ENCODE measurements at regions not wholly inside any gene's neighbourhood (a gene's known extent, or its start where the extent isn't known, plus 50 kb on each side); places are given as distances from the start of the nearest gene placed in this dataset.

DNA sequence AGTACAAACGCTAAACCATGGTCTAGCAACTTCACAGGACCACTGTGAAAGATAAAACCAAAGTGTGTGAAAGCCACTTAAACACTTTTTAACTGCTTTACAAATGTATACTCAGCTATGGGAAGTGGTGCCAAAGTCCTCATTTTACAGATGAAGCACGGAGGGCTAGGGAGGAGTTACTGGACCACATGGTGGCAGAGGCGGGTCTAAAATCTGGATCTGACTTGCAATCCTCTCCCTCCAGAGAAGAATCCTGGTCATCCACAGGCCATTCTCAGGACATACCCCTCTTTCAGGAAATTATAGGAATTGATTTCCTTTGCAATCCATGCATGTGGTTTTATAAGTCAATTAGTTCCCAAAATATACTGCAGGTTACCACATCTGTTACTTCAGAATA is 84.6 kb upstream of the GYPC start:
- H3K9me3 ChIP-seq: no peaks in the 10 kb centered on the region
- TF ChIP-seq CTCF (IDR thresholded peaks at IDR 0.05): no peak
- DNase-seq (no peak), ATAC-seq (no peak)
- H3K36me3 ChIP-seq (ENCODE audit: low read depth): no peaks in the 10 kb centered on the region
- no peaks in the 10 kb centered on the region for H3K4me1 ChIP-seq (ENCODE audit: low read depth)
- intact Hi-C loops (cut with DNase I, micrococcal nuclease): no loop called here
- H3K4me3 ChIP-seq: no peak overlapping the region

- no peak for DNase-seq
- TF ChIP-seq CTCF (IDR thresholded peaks at IDR 0.05): no peak
- no peak overlapping the region for H3K4me3 ChIP-seq
- H3K4me1 ChIP-seq (ENCODE audit: low read depth): no peaks in the 10 kb centered on the region
- H3K9me3 ChIP-seq: no peaks in the 10 kb centered on the region
- no peaks in the 10 kb centered on the region for H3K36me3 ChIP-seq (ENCODE audit: low read depth)
- no peak for ATAC-seq
- intact Hi-C loops (cut with DNase I, micrococcal nuclease): no loop called here
These were observed 80.3 kb upstream of the GYPC start for GRCh38 chr2:126575631-126576030.

DNA sequence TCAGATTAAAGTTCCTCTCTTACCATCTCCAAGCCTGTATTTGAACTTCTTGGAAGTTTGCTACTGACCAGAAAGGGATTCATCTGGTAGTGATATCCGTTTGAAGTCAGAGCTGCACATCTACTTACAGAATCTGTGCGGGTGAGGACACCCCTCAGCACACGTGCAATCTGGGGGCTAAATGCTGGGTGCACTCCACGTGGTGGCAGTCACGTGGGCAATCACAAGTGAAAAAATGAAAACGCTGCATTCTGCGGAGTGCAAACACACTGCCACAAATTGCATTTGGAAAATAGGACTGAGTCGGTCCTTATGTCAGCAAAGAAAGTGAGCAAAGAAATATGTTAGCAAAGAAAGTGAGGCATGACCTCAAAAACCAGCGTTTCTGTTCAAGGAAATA is 76.1 kb upstream of the GYPC start:
- Histone ChIP-seq H3K4me3 (no peak overlapping the region), H3K4me1 (ENCODE audit: low read depth) (no peaks in the 10 kb centered on the region), H3K9me3 (no peaks in the 10 kb centered on the region), H3K36me3 (ENCODE audit: low read depth) (no peaks in the 10 kb centered on the region)
- intact Hi-C loops (cut with DNase I, micrococcal nuclease): no loop called here
- ATAC-seq: no peak
- no peak for TF ChIP-seq CTCF (IDR thresholded peaks at IDR 0.05)
- DNase-seq: no peak

- intact Hi-C loops (cut with DNase I, micrococcal nuclease): no loop called here
- ATAC-seq (no peak), DNase-seq (no peak)
- no peak for TF ChIP-seq CTCF (IDR thresholded peaks at IDR 0.05)
- Histone ChIP-seq H3K4me1 (ENCODE audit: low read depth) (no peaks in the 10 kb centered on the region), H3K9me3 (no peaks in the 10 kb centered on the region), H3K36me3 (ENCODE audit: low read depth) (no peaks in the 10 kb centered on the region), H3K4me3 (no peak overlapping the region)
These were observed 69.6 kb upstream of the GYPC start for GRCh38 chr2:126586317-126586716.

DNA sequence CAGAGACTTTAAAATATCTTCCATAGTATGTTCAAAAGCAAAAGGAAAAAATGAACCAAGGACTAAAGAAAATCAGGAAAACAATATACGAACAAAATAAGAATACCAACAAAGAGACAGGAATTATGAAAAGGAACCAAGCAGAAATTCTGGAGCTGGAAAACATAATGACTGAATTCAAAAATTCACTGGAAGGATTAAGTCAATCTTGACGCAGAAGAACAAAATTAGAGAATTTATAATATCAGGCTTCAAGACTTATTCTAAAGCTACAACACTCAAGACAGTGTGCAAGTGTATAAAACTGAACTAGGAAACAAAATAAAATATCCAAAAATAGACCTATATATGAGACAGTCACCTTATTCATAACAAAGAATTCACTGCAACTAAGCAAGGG is 56.9 kb upstream of the GYPC start:
- Histone ChIP-seq H3K4me1 (ENCODE audit: low read depth) (no peaks in the 10 kb centered on the region), H3K4me3 (no peak overlapping the region), H3K36me3 (ENCODE audit: low read depth) (no peaks in the 10 kb centered on the region), H3K9me3 (peaks cover 3% of the 10 kb centered on the region)
- no peak for TF ChIP-seq CTCF (IDR thresholded peaks at IDR 0.05)
- no peak for ATAC-seq
- no peak for DNase-seq
- intact Hi-C loops (cut with DNase I, micrococcal nuclease): no loop called here

DNA sequence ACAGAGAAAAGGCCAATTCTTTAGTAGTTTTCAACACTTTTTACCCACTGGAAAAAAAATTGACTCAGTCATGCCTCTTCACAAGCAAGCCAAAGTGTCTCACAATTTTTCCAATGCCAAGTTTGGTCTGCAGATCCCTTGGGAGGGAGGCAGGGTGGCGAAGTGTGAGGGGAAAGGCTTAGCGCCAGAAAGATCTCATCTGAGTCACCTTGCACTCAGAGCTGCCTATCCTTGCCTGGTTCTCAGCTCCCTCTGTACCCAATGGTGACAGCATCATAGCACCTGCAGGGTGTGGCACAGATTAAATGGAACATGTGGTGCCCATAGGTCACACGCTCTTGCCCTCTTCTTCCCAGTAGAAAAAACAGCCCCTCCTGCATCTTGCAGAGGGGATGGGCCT is 55.2 kb upstream of the GYPC start:
- intact Hi-C loops (cut with DNase I, micrococcal nuclease): no loop called here
- no peak overlapping the region for H3K4me3 ChIP-seq
- H3K4me1 ChIP-seq (ENCODE audit: low read depth): no peaks in the 10 kb centered on the region
- ATAC-seq: no peak
- DNase-seq: no peak
- TF ChIP-seq CTCF (IDR thresholded peaks at IDR 0.05): no peak
- no peaks in the 10 kb centered on the region for H3K36me3 ChIP-seq (ENCODE audit: low read depth)
- peaks cover 4% of the 10 kb centered on the region for H3K9me3 ChIP-seq

Data from mucosa of descending colon (tissue), 3 donors.